Neural progenitor cell (in vitro differentiated cells): ENCODE measurements at regions not wholly inside any gene's neighbourhood (a gene's known extent, or its start where the extent isn't known, plus 50 kb on each side); places are given as distances from the start of the nearest gene placed in this dataset.

ENCODE experiments used
- CTCF ChIP-seq: fragments of 200-600 bp; sonication (generic); IDR thresholded peaks from 2 replicates; pipeline ENCODE4 v1.5.1; 2017; ENCODE audit warnings: antibody characterized with exemption, mild to moderate bottlenecking
- EZH2 ChIP-seq: fragments of 200-600 bp; sonication (generic); IDR thresholded peaks from 2 replicates; pipeline ENCODE4 v1.6.1; 2017; ENCODE audit warnings: antibody characterized with exemption, mild to moderate bottlenecking, moderate library complexity
- EZH2phosphoT487 ChIP-seq: fragments of 200-600 bp; sonication (generic); IDR thresholded peaks from 2 replicates; pipeline ENCODE4 v1.6.1; 2017; ENCODE audit warnings: antibody characterized with exemption

DNA sequence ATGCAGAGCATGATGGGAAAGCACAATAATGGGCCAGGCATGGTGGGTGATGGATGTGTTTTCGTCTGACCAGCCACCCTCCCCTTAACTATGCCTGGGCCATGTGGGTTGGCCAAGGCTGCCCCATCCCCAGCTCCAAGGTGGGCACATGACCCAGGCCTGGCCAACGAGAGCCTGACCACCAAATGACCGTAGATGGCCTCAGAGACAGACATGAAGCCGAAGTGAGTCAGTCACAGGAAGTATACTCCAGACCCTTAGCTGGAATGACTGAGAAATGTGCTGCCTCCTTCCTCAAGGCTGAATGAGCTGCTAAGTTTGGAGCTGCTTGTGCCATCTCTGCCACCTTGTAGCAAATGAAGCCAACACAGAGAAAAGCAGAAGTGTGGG, 233.6 kb downstream of the BCL11B start:
- TF ChIP-seq CTCF: no peak
- no peak for TF ChIP-seq EZH2phosphoT487
- TF ChIP-seq EZH2: no peak
